Neural progenitor cell (in vitro differentiated cells): ENCODE measurements at regions not wholly inside any gene's neighbourhood (a gene's known extent, or its start where the extent isn't known, plus 50 kb on each side); places are given as distances from the start of the nearest gene placed in this dataset.

ENCODE experiments used
- DNase-seq: peaks from one replicate; pipeline ENCODE4 v3.0.0-alpha.2; 2016; ENCODE audit warnings: low spot score
- H2AFZ ChIP-seq: fragments of 200-600 bp; sonication (generic); replicated peaks from 2 replicates; pipeline ENCODE4 v1.6.1; 2016; ENCODE audit warnings: antibody characterized with exemption
- H3F3A ChIP-seq: fragments of 200-600 bp; sonication (generic); 2 replicates; pipeline ENCODE4 v1.6.1; 2016; ENCODE audit warnings: antibody characterized with exemption, low read depth
- H3K27ac ChIP-seq: fragments of 200-600 bp; sonication (generic); 2 replicates; pipeline ENCODE4 v1.5.1; 2016; ENCODE audit warnings: mild to moderate bottlenecking
- H3K27me3 ChIP-seq: fragments of 200-600 bp; sonication (generic); 2 replicates; pipeline ENCODE4 v1.6.1; 2016; ENCODE audit warnings: mild to moderate bottlenecking, moderate library complexity
- H3K36me3 ChIP-seq: fragments of 200-600 bp; sonication (generic); 2 replicates; pipeline ENCODE4 v1.5.1; 2016
- H3K4me1 ChIP-seq: fragments of 200-600 bp; sonication (generic); 2 replicates; pipeline ENCODE4 v1.6.1; 2016; ENCODE audit warnings: mixed run types
- H3K4me2 ChIP-seq: fragments of 200-600 bp; sonication (generic); 2 replicates; pipeline ENCODE4 v1.6.1; 2016
- H3K4me3 ChIP-seq: fragments of 200-600 bp; sonication (generic); 2 replicates; pipeline ENCODE4 v1.5.1; 2016
- H3K79me2 ChIP-seq: fragments of 200-600 bp; sonication (generic); 2 replicates; pipeline ENCODE4 v1.6.1; 2016; ENCODE audit warnings: low read depth
- H3K9ac ChIP-seq: fragments of 200-600 bp; sonication (generic); 2 replicates; pipeline ENCODE4 v1.6.1; 2016
- H3K9me3 ChIP-seq: fragments of 200-600 bp; sonication (generic); 2 replicates; pipeline ENCODE4 v1.5.1; 2016; ENCODE audit warnings: low read depth
- H4K20me1 ChIP-seq: fragments of 200-600 bp; sonication (generic); 2 replicates; pipeline ENCODE4 v1.6.1; 2016; ENCODE audit warnings: low read depth
- H3K27ac Mint-ChIP-seq: 3 replicates; pipeline ENCODE4 v1.8.0; 2021; ENCODE audit warnings: mixed read lengths
- H3K27me3 Mint-ChIP-seq: 2 replicates; pipeline ENCODE4 v1.8.0; 2022; ENCODE audit warnings: low read depth, mild to moderate bottlenecking, inconsistent platforms, moderate library complexity, mixed read lengths; ENCODE audit not compliant: insufficient read depth
- H3K36me3 Mint-ChIP-seq: 3 replicates; pipeline ENCODE4 v1.8.0; 2021; ENCODE audit warnings: mixed read lengths
- H3K4me1 Mint-ChIP-seq: 3 replicates; pipeline ENCODE4 v1.8.0; 2021; ENCODE audit warnings: mixed read lengths
- H3K4me3 Mint-ChIP-seq: 3 replicates; pipeline ENCODE4 v1.8.0; 2021; ENCODE audit warnings: mild to moderate bottlenecking, moderate library complexity, mixed read lengths
- H3K9me3 Mint-ChIP-seq: 3 replicates; pipeline ENCODE4 v1.8.0; 2020; ENCODE audit warnings: mixed read lengths
- EZH2 ChIP-seq: fragments of 200-600 bp; sonication (generic); IDR thresholded peaks from 2 replicates; pipeline ENCODE4 v1.6.1; 2017; ENCODE audit warnings: antibody characterized with exemption, mild to moderate bottlenecking, moderate library complexity
- EZH2phosphoT487 ChIP-seq: fragments of 200-600 bp; sonication (generic); IDR thresholded peaks from 2 replicates; pipeline ENCODE4 v1.6.1; 2017; ENCODE audit warnings: antibody characterized with exemption
- TF ChIP-seq, protein P1 (sequence below): fragments of 200-600 bp; sonication (generic); IDR thresholded peaks from 2 replicates; pipeline ENCODE4 v1.5.1; 2017; ENCODE audit warnings: antibody characterized with exemption, mild to moderate bottlenecking

DNA sequence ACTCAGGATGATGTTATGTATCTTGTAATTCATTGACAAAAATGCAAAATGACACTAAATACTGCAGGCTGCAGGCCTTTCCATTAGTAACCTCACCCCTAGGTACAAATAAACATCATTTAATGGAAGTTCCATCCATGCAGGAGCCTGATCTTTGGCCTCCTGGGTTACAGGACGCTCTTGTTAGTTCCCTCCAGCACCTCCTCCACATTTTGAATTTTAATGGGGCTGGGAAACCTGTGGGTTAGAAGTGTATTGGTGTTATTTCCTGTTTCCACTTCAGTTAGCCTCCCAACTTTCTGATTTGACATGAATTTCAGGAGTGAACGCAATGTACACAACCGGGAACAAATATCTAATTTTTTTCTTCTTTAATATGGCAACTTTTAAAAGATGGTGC is 237.1 kb upstream of the ARGLU1 start:
- Mint-ChIP-seq H3K27me3 (peaks cover 3% of the 10 kb centered on the region), H3K27ac (peak overlapping the region; percentile 26), H3K36me3 (no peaks in the 10 kb centered on the region), H3K9me3 (no peaks in the 10 kb centered on the region), H3K4me1 (peaks cover 51% of the 10 kb centered on the region), H3K4me3 (no peak overlapping the region)
- TF ChIP-seq, protein P1, sequence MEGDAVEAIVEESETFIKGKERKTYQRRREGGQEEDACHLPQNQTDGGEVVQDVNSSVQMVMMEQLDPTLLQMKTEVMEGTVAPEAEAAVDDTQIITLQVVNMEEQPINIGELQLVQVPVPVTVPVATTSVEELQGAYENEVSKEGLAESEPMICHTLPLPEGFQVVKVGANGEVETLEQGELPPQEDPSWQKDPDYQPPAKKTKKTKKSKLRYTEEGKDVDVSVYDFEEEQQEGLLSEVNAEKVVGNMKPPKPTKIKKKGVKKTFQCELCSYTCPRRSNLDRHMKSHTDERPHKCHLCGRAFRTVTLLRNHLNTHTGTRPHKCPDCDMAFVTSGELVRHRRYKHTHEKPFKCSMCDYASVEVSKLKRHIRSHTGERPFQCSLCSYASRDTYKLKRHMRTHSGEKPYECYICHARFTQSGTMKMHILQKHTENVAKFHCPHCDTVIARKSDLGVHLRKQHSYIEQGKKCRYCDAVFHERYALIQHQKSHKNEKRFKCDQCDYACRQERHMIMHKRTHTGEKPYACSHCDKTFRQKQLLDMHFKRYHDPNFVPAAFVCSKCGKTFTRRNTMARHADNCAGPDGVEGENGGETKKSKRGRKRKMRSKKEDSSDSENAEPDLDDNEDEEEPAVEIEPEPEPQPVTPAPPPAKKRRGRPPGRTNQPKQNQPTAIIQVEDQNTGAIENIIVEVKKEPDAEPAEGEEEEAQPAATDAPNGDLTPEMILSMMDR, result no peak
- TF ChIP-seq EZH2phosphoT487 (no peak), EZH2 (no peak)
- no peak for DNase-seq
- Histone ChIP-seq H3K4me3 (no peak overlapping the region), H3K4me1 (peaks cover 83% of the 10 kb centered on the region), H4K20me1 (no peaks in the 10 kb centered on the region), H3K27me3 (no peaks in the 10 kb centered on the region), H3K27ac (peak overlapping the region; percentile 53), H3K9ac (no peak overlapping the region), H3K36me3 (no peaks in the 10 kb centered on the region), H3K4me2 (peak overlapping the region; percentile 17), H3K9me3 (no peaks in the 10 kb centered on the region), H2AFZ (peak overlapping the region; percentile 88), H3F3A (peaks cover 47% of the 10 kb centered on the region), H3K79me2 (no peaks in the 10 kb centered on the region)

DNA sequence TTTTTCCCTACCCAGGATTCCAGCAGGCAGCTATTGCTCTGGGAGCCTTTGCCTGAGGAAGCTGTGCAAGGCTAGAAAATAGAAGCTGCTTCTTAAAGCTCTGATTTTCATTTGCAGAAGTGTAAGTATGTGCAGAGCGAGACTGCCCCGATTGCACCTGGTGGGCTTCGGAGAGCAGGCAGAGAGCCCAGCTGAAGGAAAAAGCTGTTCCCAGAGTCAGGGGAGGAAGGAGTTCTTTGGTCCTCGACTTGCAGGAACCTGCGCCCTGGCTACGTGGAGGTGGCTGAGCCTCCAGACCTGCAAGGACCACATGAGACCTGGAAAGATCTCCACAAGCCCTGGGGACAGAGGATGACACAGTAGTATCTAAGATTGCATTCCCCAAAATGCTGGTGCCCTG is 235.0 kb upstream of the ARGLU1 start:
- Mint-ChIP-seq H3K9me3 (no peaks in the 10 kb centered on the region), H3K36me3 (no peaks in the 10 kb centered on the region), H3K27me3 (peaks cover 7% of the 10 kb centered on the region), H3K27ac (peak overlapping the region; percentile 21), H3K4me3 (no peak overlapping the region), H3K4me1 (peaks cover 48% of the 10 kb centered on the region)
- no peaks in the 10 kb centered on the region for H3K79me2 ChIP-seq
- H3K4me2 ChIP-seq, result peak overlapping the region; percentile 16
- no peaks in the 10 kb centered on the region for H3K27me3 ChIP-seq
- no peak overlapping the region for H3K9ac ChIP-seq
- H3K27ac ChIP-seq, result peak overlapping the region; percentile 90
- DNase-seq, result peak; percentile 51
- no peak for TF ChIP-seq EZH2
- TF ChIP-seq, protein P1, result peak; percentile 24
- peaks cover 84% of the 10 kb centered on the region for H3K4me1 ChIP-seq
- no peaks in the 10 kb centered on the region for H4K20me1 ChIP-seq
- H3K36me3 ChIP-seq, result no peaks in the 10 kb centered on the region
- no peaks in the 10 kb centered on the region for H3K9me3 ChIP-seq
- H3K4me3 ChIP-seq, result no peak overlapping the region
- peaks cover 55% of the 10 kb centered on the region for H3F3A ChIP-seq
- H2AFZ ChIP-seq, result peak overlapping the region; percentile 76

DNA sequence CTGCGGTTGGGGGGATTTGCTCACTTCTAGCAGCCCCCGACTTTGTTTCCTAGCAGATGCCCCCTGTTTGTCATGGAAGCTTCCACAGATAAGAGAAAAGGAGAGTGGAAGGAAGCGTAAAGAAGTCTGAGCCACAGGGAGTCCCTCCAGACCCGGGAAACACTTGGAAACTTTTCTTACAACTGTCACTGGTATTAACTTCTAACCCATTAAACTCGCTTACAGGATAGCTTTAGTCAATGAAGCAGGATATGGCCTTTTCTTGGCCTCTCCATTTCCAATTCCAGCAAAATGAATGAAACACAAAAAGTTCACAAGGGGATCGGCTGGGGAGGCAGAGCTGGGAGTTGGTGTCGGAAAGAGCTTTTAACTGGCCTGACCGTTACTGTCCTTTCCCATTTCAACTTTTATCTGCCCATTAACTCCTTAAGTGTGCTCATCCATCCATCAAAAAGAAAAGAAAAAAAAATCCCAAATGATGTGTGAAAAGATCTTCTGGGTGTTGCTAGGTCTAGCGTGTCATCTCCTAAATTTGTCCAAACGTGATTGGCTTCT is 231.9 kb upstream of the ARGLU1 start:
- Mint-ChIP-seq H3K27ac (peak overlapping the region; percentile 45), H3K27me3 (peaks cover 7% of the 10 kb centered on the region)

More for the DNA sequence above, 231.9 kb upstream of the ARGLU1 start:
- Histone ChIP-seq H3K4me3 (peak overlapping the region; percentile 23), H3K4me1 (peaks cover 93% of the 10 kb centered on the region), H4K20me1 (no peaks in the 10 kb centered on the region), H3K4me2 (peak overlapping the region; percentile 71), H3F3A (peaks cover 81% of the 10 kb centered on the region), H2AFZ (no peak overlapping the region), H3K27ac (peak overlapping the region; percentile 94), H3K9me3 (no peaks in the 10 kb centered on the region), H3K79me2 (no peaks in the 10 kb centered on the region), H3K27me3 (no peaks in the 10 kb centered on the region), H3K36me3 (no peaks in the 10 kb centered on the region), H3K9ac (no peak overlapping the region)
- Mint-ChIP-seq H3K9me3 (no peaks in the 10 kb centered on the region), H3K36me3 (peaks cover 2% of the 10 kb centered on the region), H3K4me1 (peaks cover 58% of the 10 kb centered on the region), H3K4me3 (no peak overlapping the region)
- no peak for TF ChIP-seq EZH2
- peak; percentile 73 for TF ChIP-seq EZH2phosphoT487
- TF ChIP-seq, protein P1, result no peak
- peak; percentile 78 for DNase-seq
